Pancreas (tissue), 10 donors: ENCODE measurements at regions not wholly inside any gene's neighbourhood (a gene's known extent, or its start where the extent isn't known, plus 50 kb on each side); places are given as distances from the start of the nearest gene placed in this dataset.

Source experiments
- ATAC-seq, 4 donors: fragments of 200-7000 bp; cut with Tn5 transposase; one replicate each; pipeline versions ENCODE4 v1.8.0 to v1.9.1; 2020; ENCODE audit warnings: mild to moderate bottlenecking in 4 of 4, moderate library complexity in 4 of 4
- DNase-seq, 6 donors: peaks; one replicate each; pipeline ENCODE4 v3.0.0-alpha.2; 2020
- FAIRE-seq: peaks from 2 replicates; lab custom pipeline; 2012; peaks lifted over from hg19 to GRCh38; lab: Jason Lieb, UNC
- H3K27ac ChIP-seq, 4 donors: fragments of 200-600 bp; sonication (generic); 1 replicate in 3 of 4; 2 replicates in 1 of 4; pipeline versions ENCODE4 v1.5.0 to v1.8.0; 2020
- H3K27me3 ChIP-seq, 4 donors: fragments of 200-600 bp; one replicate each; pipeline ENCODE4 v1.8.0; 2021
- H3K36me3 ChIP-seq, 3 donors: fragments of 200-600 bp; sonication (generic) in 1 of 3; one replicate each; pipeline versions ENCODE4 v1.5.0 to v1.8.0; 2020 to 2021
- H3K4me1 ChIP-seq, 3 donors: fragments of 200-600 bp; one replicate each; pipeline ENCODE4 v1.8.0; 2021
- H3K4me3 ChIP-seq, 4 donors: fragments of 200-600 bp; sonication (generic) in 2 of 4; one replicate each; pipeline versions ENCODE4 v1.5.0 to v1.8.0; 2020 to 2021
- H3K9me3 ChIP-seq, 4 donors: fragments of 200-600 bp; one replicate each; pipeline ENCODE4 v1.8.0; 2021
- CTCF ChIP-seq, 4 donors: fragments of 200-600 bp; sonication (generic) in 3 of 4; IDR thresholded peaks; one replicate each; pipeline versions ENCODE4 v1.5.0 to v1.8.0; 2021; ENCODE audit warnings: antibody characterized with exemption in 4 of 4
- WGBS, 2 donors: extraction: QIAGEN DNeasy Blood & Tissue Kit; methylation state at CpG; one replicate each; pipeline ENCODE4 v1.1.7; 2013; 5-methylcytosine and 5-hydroxymethylcytosine counted together
- intact Hi-C, 3 donors: fragments of 100-400 bp; cut with DNase I; formaldehyde crosslinking; loops; one replicate each; pipeline versions ENCODE4 v1.11.1 to v1.14.2; 2022
- donor health status: healthy with polysubstance abuse.
- donor health status: DM: no; HTN: no; CAD: no; lungs with moderate emphysema.
- donor health status: DM: no; HTN: no; CAD: no.
- donor health status: control.
- donor health status: control.
- donor health status: Bipolar disorder and iron deficiency.
- donor health status: DM: yes; HTN: yes; CAD: no.
- donor health status: DM: no; HTN: no; CAD: no.
- donor health status: DM: no; HTN: no; CAD: no.
- donor health status: DM: yes; HTN: yes; CAD: no.

DNA sequence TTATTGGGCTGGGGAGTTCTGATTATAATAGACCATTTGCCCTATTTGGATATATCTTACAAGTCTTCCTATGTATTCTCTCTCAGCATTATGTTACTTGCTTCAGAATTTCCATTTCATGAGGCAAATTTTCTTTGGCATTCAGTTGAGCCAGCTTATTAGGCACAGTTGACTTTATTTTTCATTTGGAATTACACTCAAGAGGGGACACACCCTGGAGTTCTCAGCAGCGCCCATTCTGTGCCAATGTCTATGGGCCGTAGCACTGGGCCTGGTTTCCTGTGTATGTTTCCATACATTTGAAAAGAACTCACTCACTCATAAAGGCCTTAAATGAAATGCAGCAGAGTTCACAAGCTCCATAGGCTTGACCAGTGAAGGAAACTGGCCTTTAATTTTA, 138.5 kb downstream of the KLF12 start:
- DNase-seq = no peak

GRCh38 chr13:73993661-73994060, 140.5 kb downstream of the KLF12 start:
- Histone ChIP-seq H3K36me3 (no peaks in the 10 kb centered on the region), H3K27ac (no peak overlapping the region), H3K4me1 (no peaks in the 10 kb centered on the region), H3K27me3 (no peaks in the 10 kb centered on the region), H3K9me3 (no peaks in the 10 kb centered on the region), H3K4me3 (no peak overlapping the region)
- ATAC-seq (no peak), FAIRE-seq (no peak), DNase-seq (no peak)
- TF ChIP-seq CTCF (IDR thresholded peaks at IDR 0.05) = no peak
- intact Hi-C loops = no loop called here

More for the DNA sequence above, 138.5 kb downstream of the KLF12 start:
- 91 to 92% methylated on average over 2 of the region's 2 CpGs for WGBS, 2 donors
- Histone ChIP-seq H3K27ac (no peak overlapping the region), H3K4me1 (no peaks in the 10 kb centered on the region), H3K36me3 (no peaks in the 10 kb centered on the region), H3K9me3 (no peaks in the 10 kb centered on the region), H3K27me3 (no peaks in the 10 kb centered on the region), H3K4me3 (no peak overlapping the region)
- ATAC-seq (no peak), FAIRE-seq (no peak)
- intact Hi-C loops = no loop called here
- TF ChIP-seq CTCF (IDR thresholded peaks at IDR 0.05) = no peak

- Histone ChIP-seq H3K4me1 (no peaks in the 10 kb centered on the region), H3K9me3 (no peaks in the 10 kb centered on the region), H3K27ac (no peak overlapping the region), H3K4me3 (no peak overlapping the region), H3K36me3 (no peaks in the 10 kb centered on the region), H3K27me3 (no peaks in the 10 kb centered on the region)
- intact Hi-C loops = no loop called here
- ATAC-seq = no peak
- no peak for FAIRE-seq
- no peak for DNase-seq
- 79% methylated on average over 3 of the region's 3 CpGs for WGBS, 2 donors
- TF ChIP-seq CTCF (IDR thresholded peaks at IDR 0.05) = no peak
These were observed 142.3 kb downstream of the KLF12 start for GRCh38 chr13:73991884-73992283.

DNA sequence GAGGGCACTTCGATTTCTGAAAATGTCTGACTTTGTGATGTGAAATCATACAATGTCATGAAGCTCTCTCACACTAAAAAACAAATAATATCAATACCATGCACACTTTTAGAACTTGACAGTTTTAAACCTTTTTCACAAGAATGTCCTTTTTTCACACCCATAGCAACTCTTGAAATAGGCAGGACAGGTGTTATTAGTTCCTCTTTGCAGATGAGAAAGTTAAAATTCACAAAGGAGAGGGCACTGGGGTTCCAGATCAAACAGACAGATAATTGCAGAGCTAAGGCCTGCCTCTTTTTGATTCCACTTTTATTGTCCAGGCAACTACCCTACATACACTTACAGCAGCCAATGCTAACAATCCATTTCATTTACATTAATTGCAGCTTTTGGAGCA, 142.8 kb downstream of the KLF12 start:
- TF ChIP-seq CTCF (IDR thresholded peaks at IDR 0.05) = no peak
- 56 to 81% methylated on average over 1 of the region's 1 CpG for whole genome bisulfite sequencing, 2 donors
- DNase-seq (no peak), FAIRE-seq (no peak), ATAC-seq (no peak)
- Histone ChIP-seq H3K4me3 (no peak overlapping the region), H3K9me3 (no peaks in the 10 kb centered on the region), H3K4me1 (no peaks in the 10 kb centered on the region), H3K36me3 (no peaks in the 10 kb centered on the region), H3K27me3 (no peaks in the 10 kb centered on the region), H3K27ac (no peak overlapping the region)
- intact Hi-C loops = no loop called here

DNA sequence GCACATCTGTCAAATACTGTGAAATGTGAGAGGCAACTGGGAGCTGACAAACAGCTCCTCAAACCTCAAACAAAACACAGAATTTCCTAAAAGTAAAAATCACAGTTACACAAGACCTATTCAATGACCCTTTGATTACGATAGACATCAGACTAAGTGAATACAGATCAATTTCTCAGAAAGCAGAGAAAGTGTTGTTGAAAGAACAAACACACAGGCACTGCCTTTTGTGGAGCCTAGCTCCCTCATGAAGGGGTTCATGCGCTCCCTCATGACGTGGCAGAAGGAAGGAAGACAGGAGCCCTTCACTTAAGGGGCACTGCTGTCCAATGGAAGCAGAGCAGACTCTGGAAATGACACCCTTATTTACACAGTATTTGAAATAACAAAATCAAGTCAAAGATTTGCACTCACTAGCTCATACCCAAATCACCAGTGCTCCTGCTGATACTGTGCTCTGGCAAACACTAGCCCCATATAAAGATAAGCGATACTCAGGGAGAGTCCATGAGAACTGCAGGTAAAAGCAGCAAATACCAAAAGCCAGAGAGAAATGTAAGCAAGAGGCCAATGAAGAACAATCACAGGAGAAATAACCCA, 144.9 kb downstream of the KLF12 start:
- Histone ChIP-seq H3K36me3 (no peaks in the 10 kb centered on the region), H3K4me3 (no peak overlapping the region), H3K27ac (no peak overlapping the region), H3K9me3 (no peaks in the 10 kb centered on the region), H3K27me3 (no peaks in the 10 kb centered on the region), H3K4me1 (no peaks in the 10 kb centered on the region)
- no peak for TF ChIP-seq CTCF (IDR thresholded peaks at IDR 0.05)
- ATAC-seq (no peak), DNase-seq (no peak), FAIRE-seq (no peak)
- intact Hi-C loops = no loop called here
- WGBS, 2 donors = 48 to 64% methylated on average over 4 of the region's 4 CpGs
